ENCODE measurements at regions not wholly inside any gene's neighbourhood (a gene's known extent, or its start where the extent isn't known, plus 50 kb on each side); places are given as distances from the start of the nearest gene placed in this dataset.

- no peak for DNase-seq
Measured at GRCh38 chr1:163747261-163747660, 425.5 kb downstream of the NUF2 start.

GRCh38 chr1:163747855-163748254 lies 426.1 kb downstream of the NUF2 start:
- DNase-seq, result no peak

GRCh38 chr1:163758977-163759670 lies 437.4 kb downstream of the NUF2 start:
- DNase-seq, result no peak

- DNase-seq, result no peak
Measured at GRCh38 chr1:163761898-163762297, 440.1 kb downstream of the NUF2 start.

- no peak for DNase-seq
Measured at GRCh38 chr1:163766257-163766918, 444.6 kb downstream of the NUF2 start.

- no peak for DNase-seq
Measured at GRCh38 chr1:163768576-163768975, 446.8 kb downstream of the NUF2 start.

- DNase-seq, result no peak
Measured at GRCh38 chr1:163770265-163770664, 448.5 kb downstream of the NUF2 start.

- peak; percentile 49 for DNase-seq
Measured at GRCh38 chr1:163771637-163772036, 449.9 kb downstream of the NUF2 start.

- peak; percentile 33 for DNase-seq
Measured at GRCh38 chr1:163772246-163772645, 450.5 kb downstream of the NUF2 start.

- no peak for DNase-seq
Measured at GRCh38 chr1:163773396-163773795, 451.6 kb downstream of the NUF2 start.

- DNase-seq, result peak; percentile 16
Measured at GRCh38 chr1:163774401-163774945, 452.7 kb downstream of the NUF2 start.

GRCh38 chr1:163774978-163775620 lies 453.3 kb downstream of the NUF2 start:
- peak; percentile 15 for DNase-seq

- DNase-seq, result no peak
Measured at GRCh38 chr1:163777205-163777604, 455.5 kb downstream of the NUF2 start.

GRCh38 chr1:163781146-163781545 lies 459.4 kb downstream of the NUF2 start:
- no peak for DNase-seq

GRCh38 chr1:163785868-163786405 lies 464.2 kb downstream of the NUF2 start:
- DNase-seq, result no peak

- no peak for DNase-seq
Measured at GRCh38 chr1:163789911-163790310, 468.2 kb downstream of the NUF2 start.

- no peak for DNase-seq
Measured at GRCh38 chr1:163794551-163794950, 472.8 kb downstream of the NUF2 start.

- peak; percentile 21 for DNase-seq
Measured at GRCh38 chr1:163796394-163796821, 474.7 kb downstream of the NUF2 start.

- no peak for DNase-seq
Measured at GRCh38 chr1:163797816-163798215, 476.1 kb downstream of the NUF2 start.

- DNase-seq, result no peak
Measured at GRCh38 chr1:163799190-163799805, 477.5 kb downstream of the NUF2 start.

- no peak for DNase-seq
Measured at GRCh38 chr1:163807331-163808049, 485.7 kb downstream of the NUF2 start.

- no peak for DNase-seq
Measured at GRCh38 chr1:163813251-163813650, 491.5 kb downstream of the NUF2 start.

All from tongue (tissue), 1 donor.